IPS-NIHi7 (cell line): ENCODE measurements at regions not wholly inside any gene's neighbourhood (a gene's known extent, or its start where the extent isn't known, plus 50 kb on each side); places are given as distances from the start of the nearest gene placed in this dataset.
A peak's percentile ranks its signal among the peaks of the same experiment; 100 is the strongest.
"Not testable (repeated sequence)": the region's sequence is repeated elsewhere in the genome, so short reads cannot be mapped to it uniquely, and the experiment has no call there.

Experiments used
- DNase-seq: peaks from one replicate; pipeline ENCODE4 v3.0.0; 2012; ENCODE audit warnings: mixed read lengths; ENCODE audit errors: extremely low spot score

GRCh38 chr3:28575746-28576613, 227.4 kb upstream of the AZI2 start:
- DNase-seq = peak; percentile 65

- no peak for DNase-seq
Measured at GRCh38 chr3:28576614-28577200, 228.1 kb upstream of the AZI2 start.

DNA sequence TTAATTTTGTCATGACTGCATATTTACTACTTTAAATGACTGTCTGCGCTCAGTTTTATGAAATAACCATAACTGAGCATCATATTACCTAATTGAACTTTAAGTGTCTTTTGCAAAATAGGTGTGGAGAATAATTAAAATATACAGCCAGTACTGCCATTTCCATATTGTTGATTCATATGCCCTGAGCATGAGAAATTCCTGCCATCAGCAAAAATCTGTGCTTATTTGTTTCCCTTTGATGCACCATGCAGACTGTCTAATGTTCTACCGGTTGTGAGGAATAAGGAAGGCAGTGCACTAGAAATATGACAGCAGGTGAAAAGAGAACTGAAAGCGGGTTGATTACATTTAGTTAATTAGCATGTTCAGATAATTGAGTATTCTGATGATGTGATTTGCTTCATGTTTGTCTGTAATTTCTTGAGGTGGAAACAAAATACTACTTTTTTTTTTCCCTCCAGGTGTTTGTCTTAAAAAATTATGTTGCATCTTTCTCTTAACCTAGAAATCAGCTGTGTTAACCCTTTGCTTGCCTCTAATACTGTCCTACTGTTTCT, 229.4 kb upstream of the AZI2 start:
- no peak for DNase-seq

DNA sequence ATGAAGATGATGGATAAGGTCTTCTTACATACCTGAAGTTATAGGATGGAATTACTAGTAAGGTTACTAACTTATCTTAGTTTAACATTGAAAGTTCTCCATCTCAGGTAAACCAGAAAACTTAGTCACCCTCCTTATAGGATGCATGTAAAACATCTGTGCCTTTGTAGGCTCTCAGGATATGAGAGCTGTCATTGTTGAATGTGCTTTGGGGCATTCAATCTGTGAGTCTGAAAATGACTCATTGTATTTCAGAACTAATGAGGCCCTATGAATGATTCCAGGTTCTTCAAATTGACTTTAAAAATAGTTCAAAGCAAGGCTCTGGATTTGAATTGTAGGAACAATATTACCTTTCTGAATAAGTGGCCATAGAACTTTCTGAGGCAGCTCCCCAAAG, 237.7 kb upstream of the AZI2 start:
- no peak for DNase-seq

GRCh38 chr3:28587723-28588122, 239.1 kb upstream of the AZI2 start:
- no peak for DNase-seq

DNA sequence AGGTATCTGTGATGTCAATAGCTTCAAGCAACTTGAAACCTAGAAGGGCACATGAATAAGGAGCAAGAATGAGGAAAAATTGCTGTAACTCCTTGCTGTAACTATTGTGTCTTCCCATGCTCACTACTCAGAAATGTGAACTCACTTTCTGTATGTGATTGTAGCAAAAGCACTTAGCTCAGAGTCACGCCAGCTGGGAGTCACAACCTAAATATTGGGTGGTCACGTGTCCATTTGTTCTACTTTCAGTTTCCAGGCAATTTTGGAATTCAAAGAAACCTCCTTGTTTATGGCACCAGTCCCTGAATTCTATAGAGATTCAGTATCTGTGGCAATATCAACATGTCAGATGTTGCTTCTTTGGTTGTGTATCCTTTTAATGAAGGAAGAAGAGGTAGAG, 241.6 kb upstream of the AZI2 start:
- DNase-seq = no peak

- no peak for DNase-seq
Measured at GRCh38 chr3:28590860-28591259, 242.2 kb upstream of the AZI2 start.

- no peak for DNase-seq
Measured at GRCh38 chr3:28595372-28595771, 246.7 kb upstream of the AZI2 start.

DNA sequence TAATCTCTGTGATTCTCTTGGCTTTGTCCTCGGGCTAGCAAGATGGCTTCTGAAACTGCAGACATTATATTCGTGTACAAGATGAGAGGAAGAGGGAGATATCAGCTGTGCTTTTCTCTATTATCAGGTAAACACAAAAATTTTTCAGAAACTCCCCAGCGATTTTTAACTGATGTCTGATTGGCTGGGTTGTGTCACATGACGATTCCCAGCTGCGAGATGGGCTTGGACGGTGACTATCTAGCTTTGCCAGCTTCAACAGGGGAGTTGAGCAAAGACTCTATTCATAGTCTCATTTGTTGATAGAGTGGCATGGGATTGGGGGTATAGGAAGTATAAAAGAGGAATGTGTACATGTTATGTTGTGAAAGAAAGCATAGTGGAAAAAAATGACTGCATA, 248.8 kb upstream of the AZI2 start:
- DNase-seq = no peak

GRCh38 chr3:28598165-28598564, 249.5 kb upstream of the AZI2 start:
- DNase-seq = no peak

DNA sequence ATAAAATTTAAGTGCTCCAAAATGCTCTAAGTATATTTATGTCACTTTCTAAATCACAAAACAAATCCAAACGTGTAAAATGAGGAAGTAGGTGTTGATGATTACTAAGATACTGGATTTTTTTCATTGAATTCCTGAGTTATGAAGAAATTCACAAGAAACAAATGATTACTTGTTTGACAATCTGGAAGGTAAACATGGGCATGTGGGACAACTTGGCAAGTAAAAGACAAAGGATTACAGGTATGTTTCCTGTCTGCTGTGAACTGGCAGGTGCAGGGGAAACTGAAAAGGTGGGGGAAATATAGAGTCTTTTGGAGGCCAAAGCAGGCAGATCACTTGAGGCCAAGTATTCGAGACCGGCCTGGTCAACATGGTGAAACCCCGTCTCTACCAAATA, 252.7 kb upstream of the AZI2 start:
- DNase-seq = no peak

- DNase-seq = no peak
Measured at GRCh38 chr3:28606283-28606682, 257.7 kb upstream of the AZI2 start.

DNA sequence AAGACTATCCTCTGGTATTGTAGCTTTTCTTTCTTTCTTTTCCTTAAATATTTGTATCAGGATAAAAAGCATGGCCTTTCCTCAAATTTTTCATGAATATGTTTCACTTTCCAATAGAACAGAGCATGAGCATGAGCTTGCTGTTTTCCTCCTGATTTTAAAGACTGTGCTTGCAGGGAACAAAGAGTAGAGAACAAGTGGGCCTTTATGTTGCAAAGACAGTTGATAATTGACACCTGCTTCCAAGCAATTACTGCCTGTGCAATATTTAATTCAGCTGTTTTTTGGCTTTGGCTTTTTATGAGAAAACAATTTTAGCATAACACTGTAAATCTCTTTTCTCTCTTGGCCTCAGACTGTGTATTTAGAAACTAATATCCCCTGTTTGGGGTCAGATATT, 263.6 kb upstream of the AZI2 start:
- no peak for DNase-seq

DNA sequence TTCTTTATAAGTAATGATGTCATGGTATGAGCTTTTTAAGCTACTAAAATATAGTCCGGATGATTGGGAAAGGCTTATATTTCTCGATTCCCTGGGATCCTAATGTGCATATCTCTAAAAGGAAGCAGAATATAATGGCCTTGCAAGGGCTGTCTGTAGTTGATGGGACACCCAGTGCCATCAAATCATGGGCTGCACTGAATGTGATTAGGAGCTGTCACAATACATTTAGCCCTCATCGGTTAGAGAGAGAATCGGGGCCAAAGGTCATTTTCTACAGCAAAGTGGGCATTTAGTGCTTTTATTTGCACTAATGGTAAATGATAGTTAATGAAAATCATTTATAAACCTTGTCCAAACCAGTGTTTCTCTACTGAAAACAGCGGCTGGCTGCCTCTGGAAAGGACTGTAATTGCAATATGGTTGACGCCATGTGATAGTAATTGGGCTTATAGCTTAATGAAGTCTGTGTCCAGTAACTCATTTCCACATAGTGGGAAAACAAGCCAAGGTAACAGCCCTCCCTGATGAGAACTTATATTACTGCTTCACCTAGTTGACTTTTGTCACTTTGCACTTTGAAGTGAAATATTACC, 265.0 kb upstream of the AZI2 start:
- DNase-seq = no peak

DNA sequence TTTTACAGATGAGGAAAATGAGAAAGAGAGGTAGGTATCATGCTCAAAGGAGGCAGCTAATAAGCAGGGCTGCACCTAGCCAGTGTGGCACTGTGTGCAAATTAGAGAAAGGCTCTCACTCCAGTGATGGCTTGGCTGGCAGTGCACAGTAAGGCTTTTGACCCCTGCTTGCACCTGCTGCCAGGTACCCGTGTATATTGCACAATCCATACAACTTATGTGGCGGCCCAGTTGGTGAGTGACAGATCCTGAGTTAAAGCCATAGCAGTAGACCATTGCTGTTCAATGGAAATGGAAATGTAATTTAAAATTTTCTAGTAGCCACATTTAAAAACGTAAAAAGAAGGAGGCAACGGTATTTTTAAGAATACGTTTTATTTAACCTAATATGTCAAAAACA, 266.4 kb upstream of the AZI2 start:
- no peak for DNase-seq

GRCh38 chr3:28615971-28616370, 267.3 kb upstream of the AZI2 start:
- no peak for DNase-seq

DNA sequence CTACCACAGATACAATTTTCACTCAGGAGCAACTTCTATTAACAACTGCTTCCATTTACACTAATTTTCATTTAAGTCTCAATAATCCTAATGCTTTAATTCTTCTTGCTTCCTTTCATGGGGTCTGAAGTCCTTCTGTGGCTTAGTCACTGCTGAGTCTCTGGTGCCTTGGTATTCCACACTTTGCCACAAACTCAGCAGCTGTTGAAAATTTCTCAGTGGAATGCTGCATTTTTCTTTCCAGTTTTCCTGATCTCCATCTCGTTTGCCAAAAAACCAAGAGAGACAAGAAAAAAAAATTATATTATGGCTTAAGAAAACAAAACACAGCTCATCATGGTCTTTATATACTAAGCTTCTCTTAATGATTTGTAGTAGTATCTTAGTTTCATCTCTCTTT, 269.2 kb upstream of the AZI2 start:
- DNase-seq = no peak

GRCh38 chr3:28623106-28623505, 274.5 kb upstream of the AZI2 start:
- DNase-seq = no peak

DNA sequence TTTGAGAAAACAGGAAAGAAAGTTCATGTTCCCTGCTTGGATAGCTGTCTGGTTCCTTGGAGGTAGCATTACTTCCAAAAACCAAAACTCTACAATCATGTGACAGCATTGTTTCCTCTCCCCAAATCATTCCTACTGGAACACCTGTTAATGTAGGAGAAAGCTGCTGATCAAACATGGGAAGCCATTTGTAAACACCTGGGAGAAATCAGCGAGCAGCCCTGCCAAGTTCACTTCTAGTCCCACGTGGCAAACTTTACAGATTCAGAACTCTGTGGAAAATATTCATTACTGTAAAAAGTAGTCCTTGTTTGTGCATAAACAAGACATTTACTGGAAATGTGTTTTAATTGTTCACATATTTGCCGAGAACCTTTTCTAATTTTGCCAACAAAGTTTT, 275.5 kb upstream of the AZI2 start:
- DNase-seq = no peak

- DNase-seq = not testable (repeated sequence)
Measured at GRCh38 chr3:28627843-28628242, 279.2 kb upstream of the AZI2 start.

GRCh38 chr3:28634019-28634418, 285.4 kb upstream of the AZI2 start:
- DNase-seq = no peak

- DNase-seq = no peak
Measured at GRCh38 chr3:28637742-28638141, 289.1 kb upstream of the AZI2 start.

- no peak for DNase-seq
Measured at GRCh38 chr3:28645149-28645548, 296.5 kb upstream of the AZI2 start.
